Liver (tissue), 8 donors: ENCODE measurements at regions not wholly inside any gene's neighbourhood (a gene's known extent, or its start where the extent isn't known, plus 50 kb on each side); places are given as distances from the start of the nearest gene placed in this dataset.

Experiments
- DNase-seq: peaks from one replicate; pipeline ENCODE4 v3.0.0-alpha.2; 2017; ENCODE audit warnings: low spot score
- H3K27ac ChIP-seq, 2 donors: one replicate each; pipeline ENCODE4 v1.7.0; 2013; ENCODE audit warnings: inconsistent platforms in 2 of 2, low read length in 2 of 2, control low read depth in 1 of 2, low read depth in 1 of 2, mild to moderate bottlenecking in 1 of 2
- H3K27me3 ChIP-seq, 4 donors: one replicate each; pipeline versions ENCODE4 v1.6.1 to v1.7.0; 2013; ENCODE audit warnings: low read length in 3 of 4, inconsistent platforms in 1 of 4, mild to moderate bottlenecking in 1 of 4, moderate library complexity in 1 of 4; ENCODE audit not compliant: control insufficient read depth in 4 of 4, insufficient read depth in 4 of 4
- H3K36me3 ChIP-seq, 4 donors: one replicate each; pipeline versions ENCODE4 v1.6.1 to v1.7.0; 2013; ENCODE audit warnings: low read length in 3 of 4, mild to moderate bottlenecking in 3 of 4, low read depth in 1 of 4, moderate library complexity in 1 of 4; ENCODE audit not compliant: control insufficient read depth in 4 of 4, insufficient read depth in 3 of 4
- H3K4me1 ChIP-seq, 4 donors: one replicate each; pipeline versions ENCODE4 v1.6.1 to v1.7.0; 2013; ENCODE audit warnings: low read length in 3 of 4, mild to moderate bottlenecking in 3 of 4, moderate library complexity in 1 of 4; ENCODE audit not compliant: control insufficient read depth in 4 of 4, insufficient read depth in 4 of 4
- H3K4me3 ChIP-seq, 3 donors: one replicate each; pipeline versions ENCODE4 v1.6.1 to v1.7.0; 2013; ENCODE audit warnings: low read length in 3 of 3, control low read depth in 1 of 3, low read depth in 1 of 3, mild to moderate bottlenecking in 1 of 3
- H3K9ac ChIP-seq, 2 donors: one replicate each; pipeline ENCODE4 v1.7.0; 2013; ENCODE audit warnings: low read length in 2 of 2, mild to moderate bottlenecking in 2 of 2, moderate library complexity in 2 of 2, control low read depth in 1 of 2, low read depth in 1 of 2
- H3K9me3 ChIP-seq, 4 donors: one replicate each; pipeline versions ENCODE4 v1.6.1 to v1.7.0; 2013; ENCODE audit warnings: low read length in 3 of 4; ENCODE audit not compliant: control insufficient read depth in 4 of 4
- CTCF ChIP-seq: fragments of 150-350 bp; IDR thresholded peaks from 2 replicates; pipeline ENCODE4 v1.5.1; 2017; ENCODE audit warnings: improper control_type of control experiment, low read depth, low read length; ENCODE audit not compliant: missing input control
- EGR1 ChIP-seq, 2 donors: IDR thresholded peaks; 2 replicates each; pipeline ENCODE4 v1.6.1; 2016 to 2018; ENCODE audit warnings: antibody characterized with exemption in 2 of 2, low read depth in 2 of 2
- FOXA1 ChIP-seq: IDR thresholded peaks from 2 replicates; pipeline ENCODE4 v1.6.1; 2016; ENCODE audit warnings: antibody characterized with exemption
- FOXA2 ChIP-seq: IDR thresholded peaks from 2 replicates; pipeline ENCODE4 v1.6.1; 2016; ENCODE audit warnings: antibody characterized with exemption
- HNF4A ChIP-seq, 2 donors: conservative IDR thresholded peaks; 2 replicates each; pipeline ENCODE4 v1.6.1; 2016; ENCODE audit warnings: antibody characterized with exemption in 2 of 2, mild to moderate bottlenecking in 2 of 2
- HNF4G ChIP-seq: IDR thresholded peaks from 2 replicates; pipeline ENCODE4 v1.6.1; 2016; ENCODE audit warnings: antibody characterized with exemption
- MAX ChIP-seq: IDR thresholded peaks from 2 replicates; pipeline ENCODE4 v1.6.1; 2016; ENCODE audit warnings: antibody characterized with exemption
- NR2F2 ChIP-seq: IDR thresholded peaks from 2 replicates; pipeline ENCODE4 v1.6.1; 2016; ENCODE audit warnings: antibody characterized with exemption
- RAD21 ChIP-seq, 2 donors: IDR thresholded peaks; 2 replicates each; pipeline ENCODE4 v1.6.1; 2016; ENCODE audit warnings: antibody characterized with exemption in 2 of 2, mild to moderate bottlenecking in 2 of 2
- SP1 ChIP-seq: IDR thresholded peaks from 2 replicates; pipeline ENCODE4 v1.6.1; 2018; ENCODE audit warnings: antibody characterized with exemption, mild to moderate bottlenecking
- TAF1 ChIP-seq: conservative IDR thresholded peaks from 2 replicates; pipeline ENCODE4 v1.6.1; 2016; ENCODE audit warnings: antibody characterized with exemption, mild to moderate bottlenecking
- ZBTB33 ChIP-seq: IDR thresholded peaks from 2 replicates; pipeline ENCODE4 v1.6.1; 2016; ENCODE audit warnings: antibody characterized with exemption
- WGBS: extraction: QIAGEN DNeasy Blood & Tissue Kit; methylation state at CpG from one replicate; pipeline ENCODE4 v1.1.7; 2013; 5-methylcytosine and 5-hydroxymethylcytosine counted together
- TF ChIP-seq, protein P1 (sequence below): IDR thresholded peaks from 2 replicates; pipeline ENCODE4 v1.6.1; 2016; ENCODE audit warnings: antibody characterized with exemption
- donor health status: healthy.
- donor health status: healthy.
- donor health status: healthy.
- donor health status: healthy.
- donor health status: healthy.

DNA sequence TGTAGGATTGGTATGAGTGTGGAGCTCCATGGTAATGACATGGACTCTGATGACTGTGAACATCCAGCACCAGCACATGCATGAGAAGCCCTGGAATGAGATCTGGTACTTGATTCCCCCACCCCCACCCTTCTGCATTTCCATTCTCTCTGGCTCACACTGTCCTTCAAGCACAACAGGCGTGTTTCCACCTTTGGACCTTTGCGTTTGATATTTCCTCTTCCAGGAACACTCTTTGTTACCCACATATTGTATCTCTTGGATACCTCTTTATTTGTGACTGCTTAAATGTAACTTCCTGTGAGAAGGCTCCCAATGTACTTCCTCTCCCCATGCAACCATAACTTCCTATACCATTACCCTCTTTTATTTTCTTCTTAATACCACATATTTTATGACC, 263.8 kb downstream of the HNMT start (continued):
- TF ChIP-seq, protein P1, sequence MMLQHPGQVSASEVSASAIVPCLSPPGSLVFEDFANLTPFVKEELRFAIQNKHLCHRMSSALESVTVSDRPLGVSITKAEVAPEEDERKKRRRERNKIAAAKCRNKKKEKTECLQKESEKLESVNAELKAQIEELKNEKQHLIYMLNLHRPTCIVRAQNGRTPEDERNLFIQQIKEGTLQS = no peak
- no peak for TF ChIP-seq MAX

GRCh38 chr2:138234265-138234664, 267.3 kb upstream of the SPOPL start:
- H3K27ac ChIP-seq = no peak overlapping the region
- WGBS = 95% methylated on average over 2 of the region's 2 CpGs
- TF ChIP-seq SP1 (no peak), HNF4A (conservative IDR thresholded peaks at IDR 0.05) (no peak), TAF1 (no peak), FOXA2 (no peak), ZBTB33 (no peak), CTCF (no peak), RAD21 (IDR thresholded peaks at IDR 0.05) (no peak), EGR1 (IDR thresholded peaks at IDR 0.05; ENCODE audit: low read depth in 2 of 2) (no peak), HNF4G (no peak), NR2F2 (no peak), FOXA1 (no peak), MAX (no peak)
- TF ChIP-seq, protein P1 = no peak

GRCh38 chr2:138235041-138235440, 266.5 kb upstream of the SPOPL start:
- Histone ChIP-seq H3K27ac (no peak overlapping the region), H3K9me3 (no peaks in the 10 kb centered on the region), H3K9ac (no peak overlapping the region), H3K27me3 (no peaks in the 10 kb centered on the region), H3K4me3 (no peak overlapping the region), H3K4me1 (no peaks in the 10 kb centered on the region), H3K36me3 (no peaks in the 10 kb centered on the region)
- no peak for TF ChIP-seq ZBTB33
- TF ChIP-seq SP1 = no peak
- TF ChIP-seq FOXA1 = no peak
- TF ChIP-seq EGR1 (IDR thresholded peaks at IDR 0.05; ENCODE audit: low read depth in 2 of 2) = no peak
- WGBS = 95% methylated on average over 2 of the region's 2 CpGs
- DNase-seq = no peak

More at GRCh38 chr2:138234265-138234664, 267.3 kb upstream of the SPOPL start:
- Histone ChIP-seq H3K9me3 (no peaks in the 10 kb centered on the region), H3K4me1 (no peaks in the 10 kb centered on the region), H3K27me3 (no peaks in the 10 kb centered on the region), H3K36me3 (no peaks in the 10 kb centered on the region), H3K9ac (no peak overlapping the region), H3K4me3 (no peak overlapping the region)
- no peak for DNase-seq
